Brain microvascular endothelial cell (primary cell): ENCODE measurements at regions not wholly inside any gene's neighbourhood (a gene's known extent, or its start where the extent isn't known, plus 50 kb on each side); places are given as distances from the start of the nearest gene placed in this dataset.

Experiments used
- DNase-seq: peaks from one replicate; pipeline ENCODE4 v3.0.0-alpha.2; 2020
- H3K27ac ChIP-seq: fragments of 250-450 bp; sonication (Bioruptor Pico); 2 replicates; pipeline ENCODE4 v1.5.1; 2020; ENCODE audit warnings: mild to moderate bottlenecking, moderate library complexity
- H3K27me3 ChIP-seq: fragments of 250-450 bp; sonication (Bioruptor Pico); replicated peaks from 2 replicates; pipeline ENCODE4 v1.5.1; 2020; ENCODE audit warnings: mild to moderate bottlenecking
- H3K36me3 ChIP-seq: fragments of 250-450 bp; sonication (Bioruptor Pico); replicated peaks from 2 replicates; pipeline ENCODE4 v1.5.1; 2020; ENCODE audit warnings: mild to moderate bottlenecking
- H3K4me3 ChIP-seq: 2 replicates; pipeline ENCODE4 v1.5.1; 2011; ENCODE audit warnings: low read depth, mild to moderate bottlenecking, control low read depth, low read length, moderate library complexity
- CTCF ChIP-seq: IDR thresholded peaks from 2 replicates; pipeline ENCODE4 v1.5.1; 2011; ENCODE audit warnings: low read depth, mild to moderate bottlenecking, moderate library complexity, low read length, control low read depth, inconsistent platforms; ENCODE audit errors: missing control alignments
- in situ Hi-C: cut with HindIII; loops from 2 replicates; pipeline ENCODE4 v1.10.0; 2017; ENCODE audit warnings: low sequenced_read_pairs, low pct_ligation_motif_present

- no peak for TF ChIP-seq CTCF
- H3K27me3 ChIP-seq: no peaks in the 10 kb centered on the region
- H3K27ac ChIP-seq: no peak overlapping the region
- DNase-seq: no peak
- no peaks in the 10 kb centered on the region for H3K36me3 ChIP-seq
- H3K4me3 ChIP-seq: no peak overlapping the region
- in situ Hi-C loops: no loop called here
Observed at GRCh38 chr10:32153931-32154330, 97.7 kb upstream of the KIF5B start.

GRCh38 chr10:32153252-32153651 is 97.0 kb upstream of the KIF5B start:
- in situ Hi-C loops: no loop called here
- TF ChIP-seq CTCF: no peak
- H3K27me3 ChIP-seq: no peaks in the 10 kb centered on the region
- no peak for DNase-seq
- H3K36me3 ChIP-seq: no peaks in the 10 kb centered on the region
- H3K27ac ChIP-seq: no peak overlapping the region
- no peak overlapping the region for H3K4me3 ChIP-seq

- no peak overlapping the region for H3K27ac ChIP-seq
- H3K27me3 ChIP-seq: no peaks in the 10 kb centered on the region
- peak; percentile 5 for DNase-seq
- no peak for TF ChIP-seq CTCF
- in situ Hi-C loops: no loop called here
- no peaks in the 10 kb centered on the region for H3K36me3 ChIP-seq
- no peak overlapping the region for H3K4me3 ChIP-seq
Observed at GRCh38 chr10:32151871-32152270, 95.6 kb upstream of the KIF5B start.

- in situ Hi-C loops: no loop called here
- H3K27ac ChIP-seq: peak overlapping the region; percentile 96
- H3K4me3 ChIP-seq: no peak overlapping the region
- no peaks in the 10 kb centered on the region for H3K36me3 ChIP-seq
- peak; percentile 48 for DNase-seq
- TF ChIP-seq CTCF: no peak
- no peaks in the 10 kb centered on the region for H3K27me3 ChIP-seq
Observed at GRCh38 chr10:32150532-32151101, 94.4 kb upstream of the KIF5B start.

GRCh38 chr10:32149252-32149955 is 93.2 kb upstream of the KIF5B start:
- Histone ChIP-seq H3K4me3 (no peak overlapping the region), H3K27me3 (no peaks in the 10 kb centered on the region), H3K36me3 (no peaks in the 10 kb centered on the region), H3K27ac (peak overlapping the region; percentile 96)
- in situ Hi-C loops: no loop called here
- DNase-seq: peak; percentile 95
- TF ChIP-seq CTCF: peak; percentile 11

- in situ Hi-C loops: no loop called here
- Histone ChIP-seq H3K36me3 (no peaks in the 10 kb centered on the region), H3K27me3 (no peaks in the 10 kb centered on the region), H3K4me3 (no peak overlapping the region), H3K27ac (peak overlapping the region; percentile 96)
- no peak for TF ChIP-seq CTCF
- DNase-seq: no peak
Observed at GRCh38 chr10:32148864-32149251, 92.6 kb upstream of the KIF5B start.
